Glomerular endothelial cell (primary cell): ENCODE measurements at regions not wholly inside any gene's neighbourhood (a gene's known extent, or its start where the extent isn't known, plus 50 kb on each side); places are given as distances from the start of the nearest gene placed in this dataset.
"Not testable (repeated sequence)": the region's sequence is repeated elsewhere in the genome, so short reads cannot be mapped to it uniquely, and the experiment has no call there.

ENCODE experiments used
- DNase-seq: peaks from one replicate; pipeline ENCODE4 v3.0.0-alpha.2; 2011; ENCODE audit warnings: low read depth, low spot score; ENCODE audit errors: extremely low read depth

GRCh38 chr11:121873766-121874165 is 242.2 kb downstream of the BLID start:
- no peak for DNase-seq

DNA sequence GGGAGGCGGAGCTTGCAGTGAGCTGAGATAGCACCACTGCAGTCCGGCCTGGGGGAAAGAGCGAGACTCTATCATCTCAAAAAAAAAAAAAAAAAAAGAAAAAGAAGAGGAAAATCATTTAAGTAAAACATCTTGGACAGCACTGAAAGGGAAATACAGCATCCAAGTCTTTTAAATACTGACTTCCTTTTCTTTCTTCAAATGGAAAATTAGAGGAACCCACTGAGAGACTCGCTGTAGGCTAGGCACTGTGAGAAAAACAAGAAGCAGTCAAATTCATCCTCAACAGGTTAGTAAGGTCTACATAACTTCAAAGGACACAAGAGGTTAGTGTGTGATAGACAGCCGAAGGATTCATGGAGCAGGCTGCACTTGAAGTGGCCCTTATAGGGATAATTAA is 243.7 kb downstream of the BLID start:
- no peak for DNase-seq

- DNase-seq: no peak
Measured at GRCh38 chr11:121870206-121871045, 245.6 kb downstream of the BLID start.

DNA sequence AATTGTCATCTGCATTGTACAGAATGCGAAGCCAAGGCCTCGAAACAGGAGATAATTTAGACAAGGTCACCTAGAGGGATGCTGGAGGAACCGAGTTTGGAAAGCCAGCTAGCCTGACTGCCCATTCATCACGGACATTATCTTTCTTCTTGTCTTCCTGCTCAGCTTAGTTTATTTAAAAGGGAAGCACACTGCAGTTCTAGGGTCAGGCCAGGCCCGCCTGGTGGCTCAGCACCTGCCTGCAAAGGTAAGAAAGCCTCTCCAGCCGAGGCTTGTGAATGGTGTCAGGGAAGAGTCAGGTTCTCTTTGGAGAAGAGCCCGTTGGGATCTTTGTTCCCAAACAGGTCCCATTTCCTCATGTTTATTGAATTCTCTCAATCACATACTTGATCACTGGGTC is 246.5 kb downstream of the BLID start:
- DNase-seq: no peak

DNA sequence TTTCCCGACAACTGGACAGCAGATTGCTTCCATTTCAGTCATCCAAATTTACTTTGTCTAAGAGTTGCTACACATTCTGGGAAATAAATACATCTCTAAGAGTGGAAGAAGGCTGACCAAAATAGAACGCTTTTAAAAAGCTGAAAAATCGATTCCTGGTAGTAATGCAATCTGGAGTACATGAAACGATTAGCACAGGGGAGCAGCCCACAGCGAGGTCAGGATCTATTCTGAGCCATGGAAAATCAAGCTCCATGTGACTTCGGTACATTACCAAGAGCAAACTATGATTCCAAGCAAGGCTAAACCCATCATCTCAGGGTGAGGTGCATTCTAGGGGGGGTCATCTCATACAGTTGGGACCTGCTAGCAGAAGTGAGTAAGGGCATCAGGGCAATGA is 249.3 kb downstream of the BLID start:
- DNase-seq: no peak

DNA sequence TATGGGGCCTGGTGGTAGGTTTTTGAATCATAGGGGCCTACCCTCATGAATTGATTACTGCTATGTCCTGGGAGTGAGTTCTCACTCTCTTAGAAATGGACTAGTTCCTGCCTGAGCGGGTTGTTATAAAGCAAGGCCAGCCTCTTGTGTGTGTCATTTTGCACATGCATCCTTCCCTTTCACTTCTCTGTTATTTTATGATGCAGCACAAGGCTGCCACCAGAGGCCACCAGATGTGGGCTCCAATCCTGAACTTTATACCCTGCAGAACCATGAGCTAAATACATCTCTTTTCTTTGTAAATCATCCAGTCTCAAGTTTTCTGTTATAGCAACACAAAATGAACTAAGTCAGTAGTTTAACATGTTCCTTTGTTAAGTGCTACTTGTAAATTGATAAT is 251.4 kb downstream of the BLID start:
- DNase-seq: no peak

DNA sequence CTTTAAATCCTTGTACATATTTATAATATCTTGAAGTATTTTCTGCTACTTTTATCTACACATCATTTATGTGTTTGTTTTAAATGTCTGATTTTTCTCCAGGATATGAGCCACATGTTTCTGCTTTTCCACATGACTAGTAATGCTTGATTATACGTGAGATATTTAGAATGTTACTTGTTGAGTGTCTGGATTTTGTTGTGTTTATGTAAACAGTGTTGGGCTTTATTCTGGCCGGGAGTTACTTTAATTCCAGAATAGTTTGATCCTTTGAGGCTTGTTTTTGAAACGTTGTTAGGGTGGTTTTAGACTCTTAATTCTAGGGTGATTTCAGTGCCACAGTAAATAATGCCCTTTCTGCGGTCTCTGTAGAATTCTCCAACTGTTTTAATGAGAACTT is 252.9 kb downstream of the BLID start:
- DNase-seq: no peak

GRCh38 chr11:121855138-121855537 is 260.9 kb downstream of the BLID start:
- not testable (repeated sequence) for DNase-seq

DNA sequence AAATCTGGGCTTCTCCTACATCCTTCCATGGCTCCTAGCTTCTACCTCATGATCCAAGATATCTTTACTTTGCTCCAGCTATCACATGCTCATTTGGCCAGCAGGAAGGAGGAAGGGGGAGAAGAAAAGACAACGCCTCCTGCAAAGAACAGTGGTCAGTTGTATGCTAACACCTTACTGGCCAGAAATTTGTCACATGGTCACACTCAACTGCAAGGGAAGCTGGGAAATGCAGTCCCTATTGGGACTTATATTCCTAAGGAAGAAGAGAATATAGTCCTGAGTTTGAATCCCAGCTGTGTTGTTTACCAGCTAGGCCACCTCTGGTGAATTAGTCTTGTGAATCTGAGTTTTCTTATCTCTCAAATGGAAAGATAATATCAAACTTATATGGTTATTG is 272.0 kb downstream of the BLID start:
- DNase-seq: no peak

DNA sequence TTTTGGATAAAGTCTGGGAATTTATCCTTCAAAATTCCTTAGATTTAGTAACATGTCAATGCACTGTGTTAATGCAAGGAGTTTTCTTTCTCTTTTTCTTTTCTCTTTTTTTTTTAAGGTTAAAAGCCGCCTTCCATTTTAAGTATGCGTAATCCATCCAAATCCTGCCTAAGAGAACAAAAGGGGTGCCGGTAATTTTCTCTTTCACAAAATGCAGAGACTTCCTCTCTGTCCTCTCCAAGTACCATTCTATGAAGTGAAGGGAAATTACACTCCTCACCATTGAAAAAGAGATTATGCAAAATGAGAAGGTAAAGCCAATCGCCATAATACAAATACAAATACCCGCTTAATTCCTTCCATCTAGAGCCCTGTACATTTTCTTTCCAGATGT is 273.8 kb downstream of the BLID start:
- DNase-seq: no peak

- DNase-seq: peak; percentile 48
Measured at GRCh38 chr11:121841487-121842191, 274.4 kb downstream of the BLID start.

GRCh38 chr11:121839781-121840180 is 276.2 kb downstream of the BLID start:
- DNase-seq: no peak

DNA sequence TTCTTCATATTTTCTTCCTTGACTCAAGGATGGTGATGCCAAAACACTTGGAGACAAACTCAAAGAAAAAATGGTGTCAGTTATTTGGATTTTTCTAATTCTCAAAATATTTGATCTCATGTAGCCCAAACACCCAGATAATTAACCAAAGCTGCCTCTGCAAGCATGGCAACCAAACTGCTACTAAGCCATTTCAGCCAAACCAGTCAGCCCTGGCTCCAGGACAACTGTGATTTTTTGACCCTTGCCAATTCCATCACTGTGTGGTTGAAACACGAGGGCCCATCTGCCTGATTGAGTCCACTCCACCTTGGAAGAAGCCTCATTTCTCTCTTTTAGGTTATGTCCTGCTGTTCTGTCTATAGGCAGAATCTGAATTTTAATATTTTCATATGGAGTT is 277.4 kb downstream of the BLID start:
- DNase-seq: no peak

DNA sequence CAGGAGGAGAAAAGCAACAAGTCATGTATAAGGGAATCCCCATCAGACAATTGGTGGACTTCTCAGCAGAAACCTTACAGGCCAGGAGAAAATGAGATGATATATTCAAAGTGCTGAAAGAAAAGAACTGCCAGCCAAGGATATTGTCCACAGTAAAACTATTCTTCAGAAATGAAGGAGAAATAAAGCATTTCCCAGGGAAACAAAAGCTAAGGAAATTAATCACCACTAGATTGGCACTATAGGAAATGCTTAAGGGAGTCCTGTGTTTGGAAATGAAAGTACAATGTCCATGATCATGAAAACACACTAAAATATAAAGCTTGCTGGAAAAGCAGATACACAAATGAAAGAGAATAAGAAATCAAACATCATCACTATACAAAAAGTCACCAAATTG is 282.0 kb downstream of the BLID start:
- DNase-seq: no peak

- DNase-seq: peak; percentile 62
Measured at GRCh38 chr11:121829159-121829643, 286.8 kb downstream of the BLID start.

DNA sequence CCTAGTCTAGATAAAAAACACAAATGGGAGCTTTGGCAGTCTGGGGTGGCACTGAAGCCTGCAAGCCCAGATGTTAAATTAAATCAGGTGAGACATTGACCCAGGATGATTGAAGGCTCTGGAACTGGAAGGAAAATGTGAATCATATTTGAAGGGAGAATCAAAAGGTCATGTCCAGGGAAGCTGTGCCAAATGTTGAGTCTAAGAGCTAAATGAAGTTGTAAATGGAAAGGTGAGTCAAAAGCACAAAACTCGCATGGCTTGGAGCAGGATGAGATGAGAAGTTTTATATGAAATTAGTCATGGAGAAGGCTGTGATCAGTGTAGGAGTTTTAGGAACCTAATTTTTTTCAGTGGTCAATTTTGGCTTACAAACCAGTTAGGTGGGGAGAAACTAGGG is 301.1 kb downstream of the BLID start:
- DNase-seq: no peak

DNA sequence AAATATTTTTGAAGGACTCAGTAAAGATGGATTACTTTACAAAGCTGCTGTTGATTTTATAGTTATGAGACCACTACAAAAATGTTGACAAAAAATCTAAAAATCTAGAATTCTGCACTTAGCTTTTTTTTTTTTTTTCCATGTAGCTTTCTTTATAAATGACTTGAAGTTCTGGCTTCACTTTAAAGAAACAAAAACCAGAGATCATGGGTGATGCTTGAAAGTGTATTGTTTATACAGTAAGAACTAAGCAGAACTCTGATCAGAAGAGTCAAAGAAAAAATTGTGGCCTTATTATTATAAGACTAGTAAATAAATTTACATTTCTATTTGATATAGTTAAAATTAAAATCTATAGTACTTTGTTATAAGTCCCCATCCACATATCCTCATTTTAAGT is 301.7 kb downstream of the BLID start:
- no peak for DNase-seq

DNA sequence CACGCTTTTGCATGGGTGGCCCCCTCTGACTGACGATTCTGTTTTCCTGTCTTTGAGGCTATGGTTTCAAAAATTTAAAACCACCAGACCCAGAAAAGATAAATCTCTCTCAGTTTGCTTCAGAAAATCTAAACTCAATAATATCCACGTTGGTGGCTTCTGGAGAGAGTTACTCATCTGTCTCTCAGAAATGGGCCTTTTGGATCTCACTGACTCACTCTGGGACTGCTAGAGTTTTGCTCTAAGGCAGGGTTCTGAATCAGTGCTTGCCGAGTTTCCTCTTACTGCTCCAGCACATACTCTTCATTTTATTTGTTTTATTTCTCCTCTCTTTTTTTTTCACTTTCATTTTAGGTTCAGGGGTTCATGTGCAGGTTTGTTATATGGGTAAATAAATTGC is 305.7 kb downstream of the BLID start:
- DNase-seq: no peak

- DNase-seq: no peak
Measured at GRCh38 chr11:121808096-121808495, 307.9 kb downstream of the BLID start.

GRCh38 chr11:121807051-121807450 is 309.0 kb downstream of the BLID start:
- no peak for DNase-seq

DNA sequence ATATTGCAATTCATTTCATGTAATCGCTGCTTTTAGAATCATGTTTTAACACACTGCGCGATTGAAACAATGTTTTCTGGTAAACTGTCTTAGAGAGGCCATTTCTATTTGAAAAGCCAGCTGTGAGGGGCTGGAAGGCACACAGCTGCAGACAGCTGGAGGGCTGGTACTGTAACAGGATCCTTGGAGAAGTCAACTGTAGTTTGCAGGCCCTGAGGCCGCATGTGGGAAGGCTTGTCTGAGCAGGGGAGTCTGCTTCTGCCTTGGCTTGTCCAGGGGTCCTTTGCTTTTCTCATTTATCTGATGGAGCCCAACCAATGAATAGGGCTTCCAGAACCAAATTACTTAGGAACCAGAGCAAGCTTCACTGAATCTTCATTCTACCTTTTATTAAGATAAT is 313.5 kb downstream of the BLID start:
- no peak for DNase-seq

DNA sequence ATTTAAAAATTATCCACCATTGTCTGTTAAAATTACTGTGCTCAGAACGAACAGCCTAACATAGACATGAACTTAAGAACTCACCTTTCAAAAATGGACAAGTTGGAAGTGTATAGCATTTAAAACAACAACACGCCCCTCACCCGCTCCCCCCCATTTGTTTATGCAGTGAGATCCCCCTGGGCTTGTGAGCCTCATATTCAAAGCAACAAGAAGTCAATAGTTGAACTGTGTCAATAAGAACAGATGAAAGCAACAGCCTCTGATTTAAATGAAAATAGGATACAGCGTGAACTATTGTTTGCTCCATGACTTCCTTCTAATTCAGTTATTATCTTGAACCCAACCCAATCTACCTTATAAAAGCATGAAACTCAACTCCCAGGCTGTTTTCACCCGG is 314.2 kb downstream of the BLID start:
- DNase-seq: no peak
